HepG2 (cell line): ENCODE measurements at regions not wholly inside any gene's neighbourhood (a gene's known extent, or its start where the extent isn't known, plus 50 kb on each side); places are given as distances from the start of the nearest gene placed in this dataset.

Source experiments
- EHMT2 ChIP-seq: fragments of 200-600 bp; sonication (generic); IDR thresholded peaks from 2 replicates; pipeline ENCODE4 v1.7.0; 2017; ENCODE audit warnings: antibody characterized with exemption, low read depth, low read length, borderline replicate concordance
- ELF1 ChIP-seq: sonication (generic); formaldehyde crosslinking; IDR thresholded peaks from 2 replicates; pipeline ENCODE4 v1.4.0; 2020; ENCODE audit warnings: missing genetic modification reagents
- ZBTB3 ChIP-seq: sonication (generic); formaldehyde crosslinking; IDR thresholded peaks from 2 replicates; pipeline ENCODE4 v1.4.0; 2020; ENCODE audit warnings: low read depth, mild to moderate bottlenecking, moderate library complexity, missing genetic modification reagents, borderline replicate concordance
- TF ChIP-seq, protein P1 (sequence below): IDR thresholded peaks from 2 replicates; pipeline ENCODE4 v1.6.1; 2012; ENCODE audit warnings: inconsistent platforms
- TF ChIP-seq, protein P2 (sequence below), 2 experiments: sonication (generic) in 1 of 2; formaldehyde crosslinking in 1 of 2; IDR thresholded peaks; 2 replicates each; pipeline versions ENCODE4 v1.4.0 to v1.6.1; 2018 to 2020; ENCODE audit warnings: missing genetic modification reagents in 2 of 2, borderline replicate concordance in 1 of 2, low read depth in 1 of 2, mild to moderate bottlenecking in 1 of 2, missing biosample characterization in 1 of 2

DNA sequence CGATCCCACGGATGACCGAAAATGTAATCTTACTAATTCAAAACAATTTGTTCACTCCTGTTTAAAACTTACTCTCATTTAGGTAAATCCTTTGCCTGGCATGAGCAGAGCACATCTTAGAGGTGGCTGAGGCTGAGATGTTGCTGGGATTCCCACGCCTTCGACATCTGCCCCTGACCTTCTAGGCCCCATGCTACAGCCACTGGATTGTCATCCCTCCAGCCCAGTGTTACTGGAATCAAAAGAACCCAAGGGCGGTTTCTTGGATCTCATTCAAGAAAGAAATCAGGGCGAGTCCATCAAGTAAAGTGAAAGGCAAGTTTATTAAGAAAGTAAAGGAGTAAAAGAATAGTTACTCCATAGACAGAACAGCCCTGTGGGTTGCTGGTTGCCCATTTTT, 64.5 kb upstream of the SHISA6 start:
- TF ChIP-seq, protein P1, sequence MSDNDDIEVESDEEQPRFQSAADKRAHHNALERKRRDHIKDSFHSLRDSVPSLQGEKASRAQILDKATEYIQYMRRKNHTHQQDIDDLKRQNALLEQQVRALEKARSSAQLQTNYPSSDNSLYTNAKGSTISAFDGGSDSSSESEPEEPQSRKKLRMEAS = no peak
- TF ChIP-seq, protein P2, sequence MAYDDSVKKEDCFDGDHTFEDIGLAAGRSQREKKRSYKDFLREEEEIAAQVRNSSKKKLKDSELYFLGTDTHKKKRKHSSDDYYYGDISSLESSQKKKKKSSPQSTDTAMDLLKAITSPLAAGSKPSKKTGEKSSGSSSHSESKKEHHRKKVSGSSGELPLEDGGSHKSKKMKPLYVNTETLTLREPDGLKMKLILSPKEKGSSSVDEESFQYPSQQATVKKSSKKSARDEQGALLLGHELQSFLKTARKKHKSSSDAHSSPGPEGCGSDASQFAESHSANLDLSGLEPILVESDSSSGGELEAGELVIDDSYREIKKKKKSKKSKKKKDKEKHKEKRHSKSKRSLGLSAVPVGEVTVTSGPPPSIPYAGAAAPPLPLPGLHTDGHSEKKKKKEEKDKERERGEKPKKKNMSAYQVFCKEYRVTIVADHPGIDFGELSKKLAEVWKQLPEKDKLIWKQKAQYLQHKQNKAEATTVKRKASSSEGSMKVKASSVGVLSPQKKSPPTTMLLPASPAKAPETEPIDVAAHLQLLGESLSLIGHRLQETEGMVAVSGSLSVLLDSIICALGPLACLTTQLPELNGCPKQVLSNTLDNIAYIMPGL (CRISPR knock-in tag; IDR thresholded peaks at IDR 0.05; ENCODE audit: borderline replicate concordance in 1 of 2, low read depth in 1 of 2) = no peak
- TF ChIP-seq ZBTB3 (CRISPR knock-in tag) (no peak), EHMT2 (no peak), ELF1 (CRISPR knock-in tag) (no peak)
